GM21737 (cell line): ENCODE measurements at regions not wholly inside any gene's neighbourhood (a gene's known extent, or its start where the extent isn't known, plus 50 kb on each side); places are given as distances from the start of the nearest gene placed in this dataset.
"Not testable (repeated sequence)": the region's sequence is repeated elsewhere in the genome, so short reads cannot be mapped to it uniquely, and the experiment has no call there.

Source experiments
- ATAC-seq: cut with Tn5 transposase; IDR thresholded peaks from one replicate; pipeline ENCODE4 v1.9.1; 2021; ENCODE audit warnings: mild to moderate bottlenecking, moderate library complexity; ENCODE audit not compliant: unreplicated experiment

GRCh38 chr14:71416392-71416791, 509.1 kb downstream of the PCNX1 start:
- ATAC-seq: no peak

GRCh38 chr14:71418532-71419245, 511.4 kb downstream of the PCNX1 start:
- no peak for ATAC-seq

- no peak for ATAC-seq
These were observed 508.7 kb upstream of the RGS6 start for GRCh38 chr14:71423481-71423880.

- no peak for ATAC-seq
These were observed 507.3 kb upstream of the RGS6 start for GRCh38 chr14:71424941-71425340.

GRCh38 chr14:71426001-71426400, 506.2 kb upstream of the RGS6 start:
- no peak for ATAC-seq

- no peak for ATAC-seq
These were observed 502.3 kb upstream of the RGS6 start for GRCh38 chr14:71429902-71430301.

- no peak for ATAC-seq
These were observed 501.9 kb upstream of the RGS6 start for GRCh38 chr14:71430321-71430677.

- peak; percentile 48 for ATAC-seq
These were observed 501.4 kb upstream of the RGS6 start for GRCh38 chr14:71430678-71431376.

GRCh38 chr14:71432334-71433110, 499.7 kb upstream of the RGS6 start:
- no peak for ATAC-seq

GRCh38 chr14:71433303-71433702, 498.9 kb upstream of the RGS6 start:
- ATAC-seq: no peak

- not testable (repeated sequence) for ATAC-seq
These were observed 496.6 kb upstream of the RGS6 start for GRCh38 chr14:71435641-71436040.

GRCh38 chr14:71437870-71438269, 494.4 kb upstream of the RGS6 start:
- no peak for ATAC-seq

GRCh38 chr14:71438684-71439083, 493.5 kb upstream of the RGS6 start:
- ATAC-seq: no peak

GRCh38 chr14:71441126-71441525, 491.1 kb upstream of the RGS6 start:
- ATAC-seq: no peak

GRCh38 chr14:71444030-71444822, 488.0 kb upstream of the RGS6 start:
- ATAC-seq: peak; percentile 53

- no peak for ATAC-seq
These were observed 483.6 kb upstream of the RGS6 start for GRCh38 chr14:71448431-71449315.

GRCh38 chr14:71449316-71450055, 482.7 kb upstream of the RGS6 start:
- no peak for ATAC-seq

- no peak for ATAC-seq
These were observed 480.7 kb upstream of the RGS6 start for GRCh38 chr14:71451501-71451900.

GRCh38 chr14:71452539-71452938, 479.7 kb upstream of the RGS6 start:
- ATAC-seq: no peak
